NB4 (cell line): ENCODE measurements at regions not wholly inside any gene's neighbourhood (a gene's known extent, or its start where the extent isn't known, plus 50 kb on each side); places are given as distances from the start of the nearest gene placed in this dataset.

Source experiments
- MYC ChIP-seq: IDR thresholded peaks from 2 replicates; pipeline ENCODE4 v1.6.1; 2011; ENCODE audit warnings: low read depth, low read length
- POLR2A ChIP-seq: IDR thresholded peaks from 2 replicates; pipeline ENCODE4 v1.6.1; 2011; ENCODE audit warnings: mild to moderate bottlenecking; ENCODE audit not compliant: insufficient read length; ENCODE audit errors: extremely low read depth
- TF ChIP-seq, protein P1 (sequence below): IDR thresholded peaks from one replicate; pipeline ENCODE4 v1.5.1; 2012; ENCODE audit warnings: low read depth, low read length

- TF ChIP-seq MYC (no peak), POLR2A (no peak)
- TF ChIP-seq, protein P1, sequence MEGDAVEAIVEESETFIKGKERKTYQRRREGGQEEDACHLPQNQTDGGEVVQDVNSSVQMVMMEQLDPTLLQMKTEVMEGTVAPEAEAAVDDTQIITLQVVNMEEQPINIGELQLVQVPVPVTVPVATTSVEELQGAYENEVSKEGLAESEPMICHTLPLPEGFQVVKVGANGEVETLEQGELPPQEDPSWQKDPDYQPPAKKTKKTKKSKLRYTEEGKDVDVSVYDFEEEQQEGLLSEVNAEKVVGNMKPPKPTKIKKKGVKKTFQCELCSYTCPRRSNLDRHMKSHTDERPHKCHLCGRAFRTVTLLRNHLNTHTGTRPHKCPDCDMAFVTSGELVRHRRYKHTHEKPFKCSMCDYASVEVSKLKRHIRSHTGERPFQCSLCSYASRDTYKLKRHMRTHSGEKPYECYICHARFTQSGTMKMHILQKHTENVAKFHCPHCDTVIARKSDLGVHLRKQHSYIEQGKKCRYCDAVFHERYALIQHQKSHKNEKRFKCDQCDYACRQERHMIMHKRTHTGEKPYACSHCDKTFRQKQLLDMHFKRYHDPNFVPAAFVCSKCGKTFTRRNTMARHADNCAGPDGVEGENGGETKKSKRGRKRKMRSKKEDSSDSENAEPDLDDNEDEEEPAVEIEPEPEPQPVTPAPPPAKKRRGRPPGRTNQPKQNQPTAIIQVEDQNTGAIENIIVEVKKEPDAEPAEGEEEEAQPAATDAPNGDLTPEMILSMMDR = no peak
These were observed 322.9 kb downstream of the DYSF start for GRCh38 chr2:71776227-71776626.
